Keratinocyte (primary cell): ENCODE measurements at regions not wholly inside any gene's neighbourhood (a gene's known extent, or its start where the extent isn't known, plus 50 kb on each side); places are given as distances from the start of the nearest gene placed in this dataset.

Experiments
- DNase-seq: peaks from one replicate; pipeline ENCODE4 v3.0.0-alpha.2; 2011; ENCODE audit warnings: low read depth, missing footprints, low spot score
- FAIRE-seq: peaks from 2 replicates; lab custom pipeline; 2011; peaks lifted over from hg19 to GRCh38; lab: Jason Lieb, UNC
- H2AFZ ChIP-seq: 2 replicates; pipeline ENCODE4 v1.6.0; 2012; ENCODE audit warnings: low read length, control low read depth, inconsistent platforms; ENCODE audit not compliant: control insufficient read depth
- H3K27ac ChIP-seq: 2 replicates; pipeline ENCODE4 v1.5.1; 2011; ENCODE audit warnings: low read length; ENCODE audit not compliant: control insufficient read depth, insufficient read depth
- H3K27me3 ChIP-seq: 3 replicates; pipeline ENCODE4 v1.6.0; 2011; ENCODE audit warnings: low read length; ENCODE audit not compliant: control insufficient read depth, insufficient read depth; ENCODE audit errors: extremely low read depth
- H3K36me3 ChIP-seq, 2 experiments: 2 replicates in 1 of 2; 3 replicates in 1 of 2; pipeline ENCODE4 v1.5.1; 2011; ENCODE audit warnings: low read length in 2 of 2, mild to moderate bottlenecking in 1 of 2; ENCODE audit not compliant: control insufficient read depth in 2 of 2, insufficient read depth in 2 of 2; ENCODE audit errors: extremely low read depth in 1 of 2
- H3K4me1 ChIP-seq: 3 replicates; pipeline ENCODE4 v1.5.1; 2011; ENCODE audit warnings: low read length; ENCODE audit not compliant: control insufficient read depth, insufficient read depth; ENCODE audit errors: extremely low read depth
- H3K4me2 ChIP-seq: 3 replicates; pipeline ENCODE4 v1.6.0; 2011; ENCODE audit warnings: low read depth, low read length; ENCODE audit not compliant: control insufficient read depth, insufficient read depth; ENCODE audit errors: extremely low read depth
- H3K4me3 ChIP-seq, 3 experiments: fragments of 200-600 bp in 1 of 3; sonication (generic) in 1 of 3; 2 replicates in 2 of 3; 3 replicates in 1 of 3; pipeline ENCODE4 v1.5.1; 2011 to 2016; ENCODE audit warnings: low read length in 3 of 3, mild to moderate bottlenecking in 3 of 3, control low read depth in 2 of 3, inconsistent platforms in 1 of 3, low read depth in 1 of 3, mixed read lengths in 1 of 3, mixed run types in 1 of 3, moderate library complexity in 1 of 3; ENCODE audit not compliant: control insufficient read depth in 2 of 3, insufficient read depth in 2 of 3; ENCODE audit errors: extremely low read depth in 1 of 3
- H3K79me2 ChIP-seq: 2 replicates; pipeline ENCODE4 v1.6.0; 2012; ENCODE audit warnings: low read length; ENCODE audit not compliant: control insufficient read depth, insufficient read depth
- H3K9ac ChIP-seq: 3 replicates; pipeline ENCODE4 v1.6.0; 2011; ENCODE audit warnings: low read length; ENCODE audit not compliant: control insufficient read depth, insufficient read depth; ENCODE audit errors: extremely low read depth
- H3K9me1 ChIP-seq: 3 replicates; pipeline ENCODE4 v1.6.0; 2011; ENCODE audit warnings: low read length; ENCODE audit not compliant: control insufficient read depth, insufficient read depth; ENCODE audit errors: extremely low read depth
- H3K9me3 ChIP-seq: 2 replicates; pipeline ENCODE4 v1.5.1; 2012; ENCODE audit warnings: low read depth, low read length; ENCODE audit not compliant: control insufficient read depth
- H4K20me1 ChIP-seq: 3 replicates; pipeline ENCODE4 v1.6.0; 2011; ENCODE audit warnings: low read length; ENCODE audit not compliant: control insufficient read depth, insufficient read depth; ENCODE audit errors: extremely low read depth
- CTCF ChIP-seq, 3 experiments: IDR thresholded peaks in 1 of 3; conservative IDR thresholded peaks in 1 of 3; optimal IDR thresholded peaks in 1 of 3; 2 replicates in 2 of 3; 3 replicates in 1 of 3; pipeline versions ENCODE3 to v1.5.1; 2011; ENCODE audit warnings: low read length in 3 of 3, mild to moderate bottlenecking in 3 of 3, moderate library complexity in 2 of 3, control low read depth in 1 of 3, inconsistent platforms in 1 of 3; ENCODE audit not compliant: insufficient read depth in 2 of 3; ENCODE audit errors: extremely low read depth in 1 of 3
- EZH2 ChIP-seq: IDR thresholded peaks from one replicate; pipeline ENCODE4 v1.6.1; 2012; ENCODE audit warnings: inconsistent platforms, mild to moderate bottlenecking, low read length, moderate library complexity
- dilution Hi-C: fragments of 300-500 bp; cut with MboI; formaldehyde crosslinking; loops from one replicate; pipeline ENCODE4 v1.7.0; 2020; ENCODE audit warnings: low sequenced_read_pairs; ENCODE audit not compliant: extremely low pct_ligation_motif_present

GRCh38 chrX:20593402-20593801 is 326.7 kb upstream of the RPS6KA3 start:
- H3K9me3 ChIP-seq = no peaks in the 10 kb centered on the region
- dilution Hi-C loops = no loop called here
- H3K4me3 ChIP-seq = no peak overlapping the region
- no peak overlapping the region for H3K9ac ChIP-seq
- no peaks in the 10 kb centered on the region for H3K27me3 ChIP-seq
- TF ChIP-seq EZH2 = no peak
- no peak for TF ChIP-seq CTCF (optimal IDR thresholded peaks at IDR 0.05 in 1 of 3, IDR thresholded peaks at IDR 0.05 in 1 of 3, conservative IDR thresholded peaks at IDR 0.05 in 1 of 3; ENCODE audit: extremely low read depth in 1 of 3, insufficient read depth in 2 of 3, low read length in 3 of 3)
- H3K9me1 ChIP-seq = no peaks in the 10 kb centered on the region
- no peak overlapping the region for H3K4me2 ChIP-seq
- FAIRE-seq (no peak), DNase-seq (no peak)
- peaks cover 2% of the 10 kb centered on the region for H3K4me1 ChIP-seq
- H3K36me3 ChIP-seq = no peaks in the 10 kb centered on the region
- H4K20me1 ChIP-seq = no peaks in the 10 kb centered on the region
- H3K79me2 ChIP-seq = no peaks in the 10 kb centered on the region
- H3K27ac ChIP-seq = no peak overlapping the region
- no peak overlapping the region for H2AFZ ChIP-seq

DNA sequence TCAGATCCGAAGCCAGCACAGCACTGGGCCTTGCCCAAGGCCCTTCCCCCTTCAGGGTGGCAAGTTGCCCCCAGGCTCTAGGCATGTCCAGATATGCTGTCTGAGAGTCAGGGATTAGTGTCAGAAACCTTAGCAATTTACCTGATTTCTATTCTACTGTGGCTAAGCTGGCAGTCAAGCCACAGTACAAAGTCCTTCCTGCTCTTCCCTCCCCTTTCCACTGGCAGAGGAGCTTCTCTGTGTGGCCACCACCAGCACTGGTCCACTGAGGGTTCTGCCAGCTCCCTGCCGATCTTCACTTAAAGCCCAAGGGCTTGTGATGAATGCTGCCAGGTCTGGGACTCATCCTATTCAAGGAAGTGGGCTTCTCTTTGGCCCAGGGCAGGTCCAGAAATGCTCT is 324.5 kb upstream of the RPS6KA3 start:
- dilution Hi-C loops = no loop called here

More for the DNA sequence above, 324.5 kb upstream of the RPS6KA3 start:
- Histone ChIP-seq H4K20me1 (no peaks in the 10 kb centered on the region), H3K9me1 (no peaks in the 10 kb centered on the region), H3K4me1 (peaks cover 2% of the 10 kb centered on the region), H3K36me3 (no peaks in the 10 kb centered on the region), H3K4me2 (no peak overlapping the region), H3K4me3 (no peak overlapping the region), H3K9me3 (no peaks in the 10 kb centered on the region), H2AFZ (no peak overlapping the region), H3K79me2 (no peaks in the 10 kb centered on the region), H3K9ac (no peak overlapping the region), H3K27me3 (no peaks in the 10 kb centered on the region), H3K27ac (no peak overlapping the region)
- DNase-seq = no peak
- TF ChIP-seq CTCF (optimal IDR thresholded peaks at IDR 0.05 in 1 of 3, IDR thresholded peaks at IDR 0.05 in 1 of 3, conservative IDR thresholded peaks at IDR 0.05 in 1 of 3; ENCODE audit: extremely low read depth in 1 of 3, insufficient read depth in 2 of 3, low read length in 3 of 3) (no peak), EZH2 (no peak)
- FAIRE-seq = no peak
